ENCODE measurements at regions not wholly inside any gene's neighbourhood (a gene's known extent, or its start where the extent isn't known, plus 50 kb on each side); places are given as distances from the start of the nearest gene placed in this dataset.

- TF ChIP-seq YY1 (IDR thresholded peaks at IDR 0.05; ENCODE audit: low read depth), result no peak
- TF ChIP-seq, protein P1, sequence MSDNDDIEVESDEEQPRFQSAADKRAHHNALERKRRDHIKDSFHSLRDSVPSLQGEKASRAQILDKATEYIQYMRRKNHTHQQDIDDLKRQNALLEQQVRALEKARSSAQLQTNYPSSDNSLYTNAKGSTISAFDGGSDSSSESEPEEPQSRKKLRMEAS (IDR thresholded peaks at IDR 0.05), result no peak
- no peak for TF ChIP-seq EGR1 (IDR thresholded peaks at IDR 0.05)
- TF ChIP-seq ZBTB7A (IDR thresholded peaks at IDR 0.05; ENCODE audit: low read depth), result no peak
- no peak for TF ChIP-seq EP300 (IDR thresholded peaks at IDR 0.05; ENCODE audit: borderline replicate concordance)
Measured at GRCh38 chrX:42017971-42018370, 94.6 kb upstream of the CASK start.
